PC-9 (cell line): ENCODE measurements at regions not wholly inside any gene's neighbourhood (a gene's known extent, or its start where the extent isn't known, plus 50 kb on each side); places are given as distances from the start of the nearest gene placed in this dataset.

Experiments used
- BruUV-seq: library from RNA; stranded (reverse); fragments of 400-500 nt; replicated peaks from 2 replicates; lab custom pipeline; 2021; lab: Mats Ljungman, UMichigan
- CTCF ChIA-PET: fragments of 300-600 bp; sonication (Branson Sonifier 250); formaldehyde crosslinking; loops from one replicate; lab custom pipeline; 2022; ENCODE audit warnings: antibody characterized with exemption; lab: Charles Lee
- POLR2A ChIA-PET: fragments of 300-600 bp; sonication (Branson Sonifier 250); formaldehyde crosslinking; loops from one replicate; lab custom pipeline; 2022; ENCODE audit warnings: antibody characterized with exemption; ENCODE audit not compliant: unreplicated experiment; lab: Charles Lee
- DNase-seq, 2 experiments: peaks; one replicate each; pipeline versions ENCODE4 v3.0.0 to v3.0.0-alpha.2; 2015 to 2022; ENCODE audit warnings: mixed read lengths in 1 of 2
- H2AFZ ChIP-seq: fragments of 200-600 bp; sonication (generic); 2 replicates; pipeline ENCODE4 v1.8.1; 2017; ENCODE audit warnings: antibody characterized with exemption
- H3F3A ChIP-seq: fragments of 200-600 bp; sonication (generic); 2 replicates; pipeline ENCODE4 v1.8.1; 2017; ENCODE audit warnings: antibody characterized with exemption, mild to moderate bottlenecking, low read depth; ENCODE audit not compliant: insufficient read depth
- H3K27ac ChIP-seq: fragments of 200-600 bp; sonication (generic); 2 replicates; pipeline ENCODE4 v1.6.1; 2016; ENCODE audit warnings: mixed run types
- H3K27me3 ChIP-seq: fragments of 200-600 bp; sonication (generic); 2 replicates; pipeline ENCODE4 v1.6.1; 2016; ENCODE audit warnings: low read depth, mixed run types; ENCODE audit not compliant: insufficient read depth
- H3K36me3 ChIP-seq: fragments of 200-600 bp; sonication (generic); 2 replicates; pipeline ENCODE4 v1.6.1; 2016; ENCODE audit warnings: low read depth, mixed run types
- H3K4me1 ChIP-seq: fragments of 200-600 bp; sonication (generic); replicated peaks from 2 replicates; pipeline ENCODE4 v1.6.1; 2016; ENCODE audit warnings: mixed run types; ENCODE audit not compliant: insufficient read depth
- H3K4me2 ChIP-seq: fragments of 200-600 bp; sonication (generic); 2 replicates; pipeline ENCODE4 v1.6.1; 2017; ENCODE audit warnings: mixed run types
- H3K4me3 ChIP-seq: fragments of 200-600 bp; sonication (generic); 2 replicates; pipeline ENCODE4 v1.6.1; 2016; ENCODE audit warnings: mixed run types
- H3K79me2 ChIP-seq: fragments of 200-600 bp; sonication (generic); 2 replicates; pipeline ENCODE4 v1.6.1; 2017; ENCODE audit warnings: low read depth, mixed run types
- H3K9me2 ChIP-seq: fragments of 200-600 bp; sonication (generic); 2 replicates; pipeline ENCODE4 v1.8.1; 2017; ENCODE audit warnings: mild to moderate bottlenecking; ENCODE audit not compliant: insufficient read depth
- H3K9me3 ChIP-seq: fragments of 200-600 bp; sonication (generic); 2 replicates; pipeline ENCODE4 v1.8.1; 2016; ENCODE audit warnings: low read depth; ENCODE audit not compliant: insufficient read depth
- H4K20me1 ChIP-seq: fragments of 200-600 bp; sonication (generic); 2 replicates; pipeline ENCODE4 v1.8.1; 2017; ENCODE audit not compliant: insufficient read depth
- CTCF ChIP-seq: fragments of 200-600 bp; sonication (generic); conservative IDR thresholded peaks from 2 replicates; pipeline ENCODE4 v1.6.1; 2017; ENCODE audit warnings: mixed run types, antibody characterized with exemption, mild to moderate bottlenecking, moderate library complexity
- EZH2 ChIP-seq: fragments of 200-600 bp; sonication (generic); IDR thresholded peaks from 2 replicates; pipeline ENCODE4 v1.8.0; 2017; ENCODE audit warnings: antibody characterized with exemption, low read depth
- intact Hi-C: fragments of 100-400 bp; cut with micrococcal nuclease; formaldehyde crosslinking; loops from one replicate; pipeline ENCODE4 v1.10.0; 2022; ENCODE audit not compliant: unreplicated experiment

GRCh38 chr15:81449836-81450474 is 75.9 kb upstream of the TMC3 start:
- no peaks in the 10 kb centered on the region for H3F3A ChIP-seq
- no peak for DNase-seq
- H3K4me3 ChIP-seq = no peak overlapping the region
- H3K4me1 ChIP-seq = no peaks in the 10 kb centered on the region
- BruUV-seq = no TSS peak
- peaks cover 3% of the 10 kb centered on the region; the same call in 1 of the 2 replicates for H3K9me2 ChIP-seq
- CTCF ChIA-PET = no interaction called here
- no peaks in the 10 kb centered on the region for H3K9me3 ChIP-seq
- no peak overlapping the region for H3K27ac ChIP-seq
- H3K27me3 ChIP-seq = no peaks in the 10 kb centered on the region
- TF ChIP-seq CTCF (no peak), EZH2 (no peak)
- no peaks in the 10 kb centered on the region for H3K79me2 ChIP-seq
- no peaks in the 10 kb centered on the region for H3K36me3 ChIP-seq
- no peak overlapping the region for H2AFZ ChIP-seq
- no peaks in the 10 kb centered on the region for H4K20me1 ChIP-seq
- POLR2A ChIA-PET = interaction anchor here (0.7 kb wide), 1 partner anchor 18 kb away, joined by 11 read pairs; no protein-coding TSS in a partner anchor
- no peak overlapping the region for H3K4me2 ChIP-seq
- intact Hi-C loops = no loop called here

GRCh38 chr15:81443040-81443820 is 69.2 kb upstream of the TMC3 start:
- Histone ChIP-seq H3K4me3 (no peak overlapping the region), H4K20me1 (no peaks in the 10 kb centered on the region), H3K79me2 (no peaks in the 10 kb centered on the region), H3F3A (no peaks in the 10 kb centered on the region), H3K36me3 (no peaks in the 10 kb centered on the region), H3K4me2 (no peak overlapping the region), H2AFZ (no peak overlapping the region), H3K9me2 (no peaks in the 10 kb centered on the region; the same call in 1 of the 2 replicates), H3K9me3 (no peaks in the 10 kb centered on the region), H3K27me3 (0 out of 2 replicates have a peak, but pooled peaks cover 5% of the 10 kb centered on the region), H3K4me1 (no peaks in the 10 kb centered on the region), H3K27ac (no peak overlapping the region)
- ChIA-PET CTCF (interaction anchor here (0.7 kb wide), 1 partner anchor 620 kb away, joined by 5 read pairs; no protein-coding TSS in a partner anchor), POLR2A (no interaction called here)
- no TSS peak for BruUV-seq
- intact Hi-C loops = no loop called here
- TF ChIP-seq EZH2 (no peak), CTCF (no peak)
- no peak for DNase-seq

- intact Hi-C loops = no loop called here
- H3K27ac ChIP-seq = no peak overlapping the region
- H3K4me2 ChIP-seq = no peak overlapping the region
- H3F3A ChIP-seq = no peaks in the 10 kb centered on the region
- CTCF ChIA-PET = no interaction called here
- no TSS peak for BruUV-seq
- no peaks in the 10 kb centered on the region for H3K9me3 ChIP-seq
- DNase-seq = no peak
- 0 out of 2 replicates have a peak, but pooled peaks cover 5% of the 10 kb centered on the region for H3K27me3 ChIP-seq
- no peaks in the 10 kb centered on the region; the same call in 1 of the 2 replicates for H3K9me2 ChIP-seq
- H2AFZ ChIP-seq = no peak overlapping the region
- POLR2A ChIA-PET = no interaction called here
- no peak overlapping the region for H3K4me3 ChIP-seq
- TF ChIP-seq EZH2 (no peak), CTCF (no peak)
- H3K79me2 ChIP-seq = no peaks in the 10 kb centered on the region
- H3K4me1 ChIP-seq = no peaks in the 10 kb centered on the region
- H4K20me1 ChIP-seq = no peaks in the 10 kb centered on the region
- no peaks in the 10 kb centered on the region for H3K36me3 ChIP-seq
Measured at GRCh38 chr15:81442454-81442853, 68.4 kb upstream of the TMC3 start.
